Stimulated activated CD4-positive, alpha-beta T cell treated with anti-CD3 and anti-CD28 coated beads, TNF-alpha, amount 100 ng/mL, for 24 hours (primary cell): ENCODE measurements at regions not wholly inside any gene's neighbourhood (a gene's known extent, or its start where the extent isn't known, plus 50 kb on each side); places are given as distances from the start of the nearest gene placed in this dataset.

Source experiments
- DNase-seq, 3 experiments: peaks; one replicate each; pipeline ENCODE4 v3.0.0-alpha.2; 2020; ENCODE audit warnings: low read depth in 3 of 3

DNA sequence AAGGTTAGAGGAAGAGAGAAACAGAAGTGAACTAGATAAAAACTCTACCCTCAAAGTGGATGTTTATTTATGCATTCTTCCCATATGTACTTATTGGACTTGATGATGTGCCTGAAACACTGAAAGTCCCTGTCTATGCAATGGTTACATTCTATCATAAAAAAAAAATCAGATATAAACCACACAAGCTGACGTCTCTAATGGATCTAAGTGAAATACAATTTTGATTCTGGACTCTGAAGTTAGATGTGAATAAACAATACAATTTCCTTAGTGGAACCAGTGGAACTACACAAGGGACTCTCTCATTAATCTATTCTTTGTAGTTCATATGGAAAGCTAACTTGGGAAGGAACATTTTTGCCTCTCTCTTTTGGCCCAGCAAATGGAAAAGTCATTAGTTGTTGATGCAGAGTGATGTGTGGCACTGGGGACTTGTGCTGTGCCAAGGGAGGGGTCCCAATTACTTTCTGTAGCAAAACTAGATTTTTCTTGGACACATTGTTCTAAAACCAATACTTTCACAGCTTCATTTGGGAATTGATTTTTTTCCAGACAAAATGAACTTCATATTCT is 376.8 kb downstream of the TRIB2 start:
- no peak for DNase-seq

DNA sequence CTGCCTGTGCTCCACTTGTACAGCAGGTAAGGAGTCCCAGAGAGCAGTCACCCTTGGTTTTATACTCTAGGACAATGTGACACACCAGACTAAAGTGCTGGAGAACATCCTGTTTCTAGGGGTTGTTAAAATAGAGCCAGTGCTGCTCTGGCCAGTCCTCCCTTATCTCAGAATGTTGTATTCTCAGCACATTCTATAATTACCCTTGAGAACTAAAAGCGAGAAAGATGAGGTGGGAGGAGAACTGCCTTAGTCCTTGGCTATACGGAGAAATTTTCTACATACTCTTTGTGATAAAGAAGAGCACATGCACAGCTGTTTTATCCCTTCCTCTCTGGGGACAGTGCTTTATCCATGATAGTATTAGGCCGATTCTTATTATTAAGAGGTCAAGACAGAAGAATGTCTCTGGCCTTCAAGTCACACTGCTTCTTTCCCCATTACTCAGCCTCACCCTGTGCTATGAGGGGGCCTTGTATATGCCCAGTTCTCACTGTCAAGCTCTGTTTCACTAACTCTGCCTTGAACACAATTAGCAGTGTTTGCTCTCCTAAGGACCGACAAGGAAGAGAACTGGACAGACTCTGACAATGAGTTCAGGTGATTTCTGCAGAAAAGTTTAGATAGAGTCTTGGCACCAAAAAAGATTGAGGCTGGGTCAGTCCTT is 385.8 kb downstream of the TRIB2 start:
- no peak for DNase-seq

DNA sequence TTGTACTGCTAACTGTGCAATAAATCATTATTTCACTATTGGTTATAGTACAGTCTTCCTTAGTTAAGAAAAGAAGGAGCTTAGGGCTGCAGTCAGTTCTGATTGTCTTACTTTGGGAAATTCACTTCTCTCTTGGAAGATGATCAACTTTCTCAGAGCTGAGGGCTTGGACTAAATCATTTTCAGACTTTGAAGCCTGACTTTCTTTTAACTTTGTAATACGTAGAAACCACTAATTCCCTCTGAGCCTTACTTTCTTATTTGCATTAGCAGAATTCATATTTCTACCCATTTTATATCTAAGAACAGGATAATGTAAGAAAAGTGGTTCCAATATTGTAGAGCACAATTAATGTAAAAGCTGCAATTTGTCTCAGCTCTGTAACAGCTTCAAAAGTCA is 386.4 kb downstream of the TRIB2 start:
- DNase-seq: no peak

DNA sequence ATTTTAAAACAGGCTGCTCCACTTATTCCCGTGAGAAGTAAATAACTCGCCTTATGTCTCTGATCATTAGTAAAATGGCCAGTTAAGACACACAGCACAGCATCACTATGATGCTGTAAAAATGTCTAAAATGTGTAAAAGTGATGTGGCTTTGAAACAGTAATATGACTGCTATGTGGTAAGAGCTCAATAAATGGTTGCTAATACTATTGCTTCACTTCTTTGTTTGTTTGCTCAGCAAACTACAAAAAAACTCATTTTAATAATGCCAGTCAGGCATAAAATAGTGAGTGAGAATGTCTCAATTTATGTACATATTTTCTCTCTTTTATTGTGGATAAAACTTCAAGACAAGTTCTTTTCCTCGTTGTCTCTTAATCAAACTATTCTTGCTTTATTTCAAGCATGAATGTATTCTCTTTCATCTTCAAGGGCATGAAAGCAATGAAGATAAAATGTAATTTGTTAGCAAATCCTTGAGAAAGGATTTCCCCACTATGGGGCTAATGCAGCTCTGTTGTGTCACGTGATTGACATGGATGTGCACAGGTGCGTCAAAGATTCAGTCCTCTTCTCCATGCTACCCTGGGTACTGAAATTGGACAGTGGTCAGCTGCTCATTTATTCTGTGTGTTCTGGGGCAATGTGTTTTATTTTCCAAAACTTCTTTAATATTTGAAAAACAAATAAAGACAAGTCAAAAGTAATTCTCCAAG is 387.2 kb downstream of the TRIB2 start:
- DNase-seq: no peak

DNA sequence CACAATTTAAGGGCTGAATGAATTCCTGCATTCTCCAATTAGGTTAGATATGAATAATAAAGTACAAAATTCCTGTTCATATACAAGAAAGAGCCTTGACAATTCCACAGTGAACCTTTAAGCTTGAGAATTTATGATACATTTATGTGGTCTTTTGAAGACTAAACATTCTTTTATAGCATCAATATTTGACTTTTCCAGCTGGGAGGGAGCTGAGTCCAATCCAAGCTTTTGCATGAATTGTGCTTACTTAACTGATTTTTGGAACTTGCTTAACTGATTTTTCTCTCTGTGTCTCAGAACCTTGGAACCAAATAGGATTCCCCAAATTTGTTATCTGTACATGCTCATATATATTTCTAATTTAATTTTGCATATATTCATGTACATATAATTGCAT is 388.0 kb downstream of the TRIB2 start:
- no peak for DNase-seq

DNA sequence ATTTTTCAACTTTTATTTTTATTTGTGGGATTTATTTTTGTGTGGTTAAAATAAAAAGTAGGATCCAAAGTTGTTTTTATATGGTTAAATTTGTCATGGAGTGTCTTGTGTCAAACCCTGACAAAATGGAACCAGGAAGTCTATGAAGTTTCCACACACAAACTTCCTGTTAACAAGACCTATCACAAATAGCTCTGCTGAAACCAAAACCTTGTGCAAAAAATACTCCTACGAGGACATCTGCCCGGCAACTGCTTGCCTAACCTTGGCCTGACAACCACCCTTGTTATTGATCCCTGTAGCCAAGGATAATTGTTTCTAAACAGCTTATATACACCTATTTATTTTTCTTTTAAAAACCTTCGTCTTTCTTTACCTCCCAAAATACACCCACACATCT is 389.6 kb downstream of the TRIB2 start:
- DNase-seq: no peak

DNA sequence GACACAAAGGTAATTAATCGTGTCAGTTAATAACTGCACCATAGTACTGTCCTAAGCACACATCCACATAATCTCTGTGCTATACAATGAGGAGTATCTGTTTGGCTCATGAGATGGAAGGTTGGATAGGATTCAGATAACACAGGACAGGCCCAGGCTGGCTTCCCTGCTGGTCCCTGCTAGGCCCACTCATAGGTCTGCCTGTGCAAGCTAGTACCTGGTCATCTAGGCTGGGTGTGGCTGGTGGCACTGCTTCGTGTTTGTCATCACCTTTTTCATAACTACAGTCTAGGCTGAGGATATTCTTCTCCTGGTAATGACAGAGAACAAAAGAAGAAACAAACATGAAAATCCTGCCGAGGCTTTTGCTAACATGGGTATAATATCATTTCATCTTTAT is 392.8 kb downstream of the TRIB2 start:
- DNase-seq: no peak

DNA sequence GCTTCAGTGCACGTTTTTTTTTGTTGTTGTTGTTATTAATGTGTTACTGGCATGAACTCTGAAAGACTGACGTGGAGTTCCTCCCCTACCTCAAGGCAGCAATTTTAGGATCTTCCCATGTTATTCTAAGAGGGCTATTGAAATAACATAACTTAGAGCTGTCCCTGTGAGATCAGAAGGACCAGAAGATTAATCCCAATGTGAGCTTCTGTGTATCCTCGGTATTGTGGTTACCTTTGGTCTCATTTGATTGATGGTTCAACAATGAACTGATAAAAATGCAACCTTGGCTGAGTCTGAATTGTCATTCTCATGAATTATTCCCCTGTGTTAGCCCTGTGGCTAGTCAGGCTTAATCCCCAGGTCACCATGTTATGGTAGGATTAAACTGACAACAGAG is 394.1 kb downstream of the TRIB2 start:
- DNase-seq: no peak

DNA sequence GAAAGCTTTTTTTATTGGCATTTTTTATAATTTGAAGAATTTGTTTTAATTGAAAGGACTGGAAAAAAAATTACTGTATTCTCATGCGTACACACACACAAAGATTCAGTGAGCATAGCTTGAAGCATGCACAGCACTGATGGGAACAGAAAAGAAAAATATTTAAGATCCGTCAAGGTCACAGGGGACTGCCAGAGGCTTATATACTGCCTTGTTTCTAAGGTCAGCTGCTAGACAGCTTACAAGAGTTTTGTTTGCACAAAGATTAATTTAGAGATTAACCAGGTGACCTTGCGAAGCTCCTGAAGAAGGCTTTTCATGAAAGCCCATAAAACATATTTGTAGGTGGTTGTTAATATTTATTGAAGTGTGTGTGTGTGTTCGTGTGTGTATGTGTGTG is 396.3 kb downstream of the TRIB2 start:
- no peak for DNase-seq

DNA sequence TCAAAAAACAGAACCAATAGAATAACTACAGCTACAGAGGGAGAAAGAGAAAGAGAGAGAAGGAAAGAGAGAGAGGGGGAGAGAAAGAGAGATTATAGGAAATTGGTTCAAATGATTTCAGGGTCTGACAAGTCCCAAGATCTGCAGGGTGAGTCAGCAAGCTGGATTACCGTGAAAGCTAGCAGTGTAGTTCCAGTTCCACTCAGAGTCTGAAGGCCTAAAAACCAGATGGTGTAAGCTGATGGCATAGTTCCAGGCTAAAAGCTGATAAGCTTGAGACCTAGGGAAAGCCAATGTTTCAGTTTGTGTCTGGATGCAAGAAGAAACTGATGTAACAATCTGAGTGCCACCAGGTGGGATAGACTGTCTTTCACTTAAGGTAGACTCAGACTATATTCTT is 397.7 kb downstream of the TRIB2 start:
- DNase-seq: no peak

DNA sequence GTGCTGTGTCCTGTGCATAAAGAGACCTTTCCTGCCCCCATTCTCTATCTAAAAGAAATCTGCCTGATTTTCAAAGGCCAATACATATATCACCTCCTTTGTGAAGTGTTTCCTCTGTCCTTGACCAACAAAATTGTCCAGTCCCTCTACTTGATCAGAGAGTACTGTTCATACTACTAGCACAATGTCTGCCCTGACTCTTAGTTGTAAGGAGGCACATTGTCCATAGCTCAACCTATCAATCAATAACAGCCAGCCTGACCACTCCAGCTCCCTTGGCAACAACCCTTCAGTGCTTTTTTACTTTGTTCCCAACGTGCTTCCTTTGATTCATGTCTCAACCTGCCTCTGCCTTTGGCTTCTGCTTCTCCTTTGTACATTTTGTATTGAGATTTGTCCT is 398.9 kb downstream of the TRIB2 start:
- no peak for DNase-seq

DNA sequence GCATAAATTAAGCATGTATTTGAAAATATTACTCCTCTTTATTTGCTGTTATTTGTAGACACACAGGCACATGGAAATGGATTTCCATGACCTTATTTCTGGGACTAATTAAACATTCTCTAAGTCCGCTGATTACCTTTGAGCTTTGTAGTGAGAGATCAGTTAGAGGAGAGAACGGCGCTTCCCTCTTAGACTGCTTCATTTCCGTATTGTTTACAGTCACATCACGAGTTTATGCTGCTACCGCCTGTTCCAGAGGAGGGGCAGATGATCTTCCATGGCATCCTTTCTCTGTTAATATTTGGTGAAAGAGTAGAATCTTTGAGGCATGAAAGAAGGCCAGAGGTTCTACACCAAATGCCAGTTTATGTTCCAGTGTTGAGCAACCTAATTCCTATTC is 404.4 kb downstream of the TRIB2 start:
- no peak for DNase-seq

DNA sequence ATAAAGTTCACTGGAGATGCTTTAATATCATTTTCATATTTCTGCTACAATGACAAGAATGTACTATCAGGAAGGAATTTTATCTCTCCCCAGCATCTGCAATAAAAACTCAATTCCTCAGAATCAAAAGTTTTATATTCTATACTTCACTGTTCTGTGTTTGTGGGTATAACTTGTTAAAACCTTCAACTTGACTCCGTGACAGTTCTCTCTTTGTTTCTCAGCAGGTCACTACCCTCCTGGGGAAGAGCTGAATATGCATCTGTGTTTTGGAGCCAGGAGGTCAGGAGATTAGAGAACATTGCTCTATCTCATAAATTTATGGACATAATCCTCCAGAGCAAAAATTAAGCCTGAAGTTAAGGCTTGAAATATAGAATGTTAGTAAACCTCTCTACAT is 411.4 kb downstream of the TRIB2 start:
- DNase-seq: no peak

DNA sequence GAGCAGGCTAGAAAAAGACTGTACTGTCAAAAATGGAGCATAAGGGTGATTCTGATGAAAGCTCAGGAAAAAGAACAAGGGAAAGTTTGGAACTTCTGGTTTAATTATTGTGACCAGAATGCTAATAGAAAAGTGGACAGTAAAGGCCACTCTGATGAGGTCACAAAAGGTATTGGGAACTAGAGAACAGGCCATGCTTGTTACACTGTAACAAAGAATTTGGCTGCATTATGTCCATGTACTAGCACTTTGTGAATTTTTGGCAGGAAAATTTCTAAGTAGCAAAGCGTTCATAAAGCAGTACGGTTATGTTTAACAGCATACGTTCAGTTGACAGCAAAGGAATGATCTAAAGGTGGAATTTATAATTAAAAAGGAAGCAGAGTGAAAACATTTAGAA is 418.6 kb downstream of the TRIB2 start:
- DNase-seq: no peak

DNA sequence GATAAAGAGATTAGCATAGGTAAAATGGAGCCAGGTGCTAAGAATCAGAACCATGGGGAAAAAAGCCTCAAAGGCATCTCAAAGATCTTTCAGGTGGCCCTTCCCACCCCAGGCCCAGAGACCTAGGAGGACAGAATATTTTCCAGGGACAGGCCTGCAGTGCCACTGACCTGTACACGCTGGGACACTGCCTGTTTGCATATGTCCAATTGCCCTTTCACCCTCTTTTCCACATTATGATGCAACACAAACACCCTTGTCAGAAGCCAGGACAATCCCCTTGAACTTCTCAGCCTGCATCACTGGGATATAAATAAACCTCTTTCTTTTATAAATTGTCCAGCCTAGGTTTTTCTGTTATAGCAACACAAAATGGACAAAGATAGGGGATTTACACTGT is 419.1 kb downstream of the TRIB2 start:
- DNase-seq: no peak

DNA sequence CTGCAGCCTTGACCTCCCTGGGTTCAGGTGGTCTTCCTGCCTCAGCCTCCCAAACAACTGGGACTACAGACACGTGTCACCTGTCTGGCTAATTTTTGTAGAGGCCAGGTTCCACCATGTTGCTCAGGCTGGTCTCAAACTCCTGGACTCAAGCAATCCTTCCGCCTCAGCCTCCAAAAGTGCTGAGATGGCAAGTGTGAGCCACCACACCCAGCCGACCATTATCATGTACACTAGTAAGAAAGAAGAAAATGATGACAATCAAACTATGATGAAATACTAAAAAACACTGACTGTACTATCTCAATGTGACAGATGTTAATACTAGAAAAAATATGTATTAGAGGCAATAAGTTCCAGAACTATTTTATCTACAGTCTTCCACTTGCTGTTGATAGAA is 420.9 kb downstream of the TRIB2 start:
- DNase-seq: no peak

DNA sequence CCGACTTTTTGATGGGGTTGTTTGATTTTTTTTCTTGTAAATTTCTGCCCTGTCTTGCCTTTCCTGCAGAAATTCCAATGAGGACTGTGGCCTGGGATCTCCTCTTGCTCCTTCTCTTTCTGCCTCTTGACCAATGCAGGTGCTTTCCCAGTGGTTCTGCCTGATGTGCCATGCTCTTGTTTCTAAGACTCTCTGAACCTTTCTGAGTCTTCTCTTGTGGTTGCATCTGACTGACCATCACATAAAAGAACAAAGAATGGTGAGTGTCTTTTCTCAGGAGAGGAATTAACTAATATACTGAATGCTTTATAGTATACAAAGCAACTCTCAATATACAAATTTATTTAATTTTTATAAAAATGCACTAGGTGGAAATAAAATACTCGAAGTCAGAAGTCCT is 424.6 kb downstream of the TRIB2 start:
- DNase-seq: no peak

DNA sequence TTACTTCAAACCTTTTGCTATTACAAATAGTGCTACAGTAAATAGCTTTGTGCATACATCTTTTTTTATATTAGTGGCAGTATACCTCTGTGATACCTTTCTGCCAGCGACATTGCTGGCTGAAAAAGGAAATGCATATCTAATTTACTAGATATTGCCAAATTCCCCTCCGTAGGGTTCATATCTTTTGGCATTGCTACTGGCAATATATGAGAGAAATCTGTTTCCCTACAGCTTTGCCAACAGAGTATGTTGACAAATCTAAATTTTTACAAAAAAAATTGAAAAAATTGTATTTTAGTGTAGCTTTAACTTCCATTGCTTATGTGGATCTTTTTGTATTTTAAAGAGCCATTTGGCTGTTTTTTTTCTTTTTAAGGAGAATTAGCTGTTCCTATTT is 426.7 kb downstream of the TRIB2 start:
- no peak for DNase-seq

DNA sequence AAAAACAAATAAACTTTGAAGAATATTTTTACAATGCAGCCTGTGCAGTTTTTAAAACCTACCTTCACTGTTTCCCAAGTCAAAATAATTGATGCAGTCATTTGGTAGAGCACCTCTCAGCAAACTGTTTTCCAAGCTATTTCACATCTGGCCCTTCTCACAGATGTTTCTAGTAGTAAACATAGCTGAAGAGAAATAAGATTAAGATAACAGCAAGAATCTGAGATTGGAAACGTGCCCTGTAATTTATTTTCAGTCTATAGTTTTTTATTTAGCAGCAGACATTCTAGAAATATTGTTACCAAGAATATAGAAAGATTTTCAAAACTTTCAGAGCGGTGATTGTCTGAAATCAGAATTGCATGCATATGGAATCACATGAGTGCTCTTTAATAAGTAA is 440.2 kb downstream of the TRIB2 start:
- DNase-seq: no peak

DNA sequence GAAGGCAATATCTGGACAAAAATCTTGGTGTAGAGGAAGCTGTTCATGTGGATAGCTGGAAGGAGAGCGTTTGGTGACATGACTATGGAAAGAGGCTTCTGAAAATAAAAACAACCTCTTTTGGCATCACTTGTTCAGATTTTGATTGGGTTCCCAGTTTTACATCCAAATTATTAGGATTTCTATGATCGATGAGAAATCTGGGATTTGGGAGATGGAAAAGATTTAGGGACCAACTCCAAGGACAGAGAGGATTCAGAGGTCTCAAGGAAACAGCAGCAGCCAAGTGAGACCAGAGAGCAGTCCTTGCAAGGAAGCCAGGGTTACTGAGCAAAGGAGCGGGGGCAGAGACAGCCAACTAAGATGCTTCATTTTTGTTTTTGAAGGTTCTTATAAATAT is 441.7 kb downstream of the TRIB2 start:
- no peak for DNase-seq

DNA sequence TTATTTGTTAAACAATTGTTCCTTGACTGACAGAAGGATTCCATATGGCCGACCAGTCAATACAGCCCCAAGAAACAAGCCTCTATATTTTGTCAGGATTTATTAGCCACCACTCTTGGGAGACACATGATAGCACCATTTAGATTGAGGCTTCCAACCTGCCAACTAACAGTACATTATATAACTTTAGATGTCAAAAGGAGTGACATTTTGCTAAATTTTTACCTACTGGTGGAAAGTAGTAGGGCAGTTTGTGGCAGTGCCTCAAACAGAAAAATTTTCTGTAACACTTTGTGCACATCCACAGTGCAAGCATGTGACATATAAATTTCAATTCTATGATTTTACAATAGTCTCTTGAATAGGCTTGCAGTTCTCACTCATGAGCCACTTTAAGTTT is 464.0 kb downstream of the TRIB2 start:
- no peak for DNase-seq

DNA sequence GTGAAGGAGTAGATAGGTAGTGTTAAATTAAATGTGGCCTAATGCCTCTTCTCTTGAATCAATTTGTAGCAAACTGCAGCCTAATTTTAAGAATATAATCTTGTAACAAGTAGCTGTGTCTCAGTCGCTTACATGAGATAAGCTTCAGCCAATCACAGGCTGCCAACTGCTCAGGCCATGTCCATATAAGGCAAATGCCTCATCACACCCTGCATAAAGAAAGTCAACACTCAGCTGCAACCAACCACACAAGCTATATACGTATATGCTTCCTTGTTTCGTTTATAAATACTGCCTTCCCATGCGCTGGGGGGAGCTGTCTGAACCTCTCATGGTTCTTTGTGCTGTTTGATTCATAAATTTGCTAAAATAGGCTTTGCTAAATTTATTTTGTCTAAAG is 476.3 kb downstream of the TRIB2 start:
- no peak for DNase-seq

DNA sequence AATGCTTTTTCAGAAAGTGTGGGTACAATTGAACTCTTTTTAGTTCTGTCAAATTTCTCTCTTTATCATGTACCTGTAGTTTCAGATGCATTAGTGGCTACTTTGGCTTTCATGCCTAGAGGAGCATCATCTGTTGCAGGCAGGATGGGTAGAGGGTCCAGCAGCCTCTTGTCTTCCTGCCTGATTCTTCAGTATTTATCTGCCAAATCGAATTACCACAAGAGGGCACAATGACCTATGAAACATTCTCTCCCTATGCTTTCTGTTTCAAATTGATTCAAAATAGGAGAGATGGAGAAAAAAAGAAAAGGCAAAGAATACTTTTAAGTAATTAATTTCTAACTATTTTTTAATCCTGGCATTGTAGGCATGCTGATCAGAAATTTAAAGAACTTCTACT is 477.2 kb downstream of the TRIB2 start:
- DNase-seq: no peak

DNA sequence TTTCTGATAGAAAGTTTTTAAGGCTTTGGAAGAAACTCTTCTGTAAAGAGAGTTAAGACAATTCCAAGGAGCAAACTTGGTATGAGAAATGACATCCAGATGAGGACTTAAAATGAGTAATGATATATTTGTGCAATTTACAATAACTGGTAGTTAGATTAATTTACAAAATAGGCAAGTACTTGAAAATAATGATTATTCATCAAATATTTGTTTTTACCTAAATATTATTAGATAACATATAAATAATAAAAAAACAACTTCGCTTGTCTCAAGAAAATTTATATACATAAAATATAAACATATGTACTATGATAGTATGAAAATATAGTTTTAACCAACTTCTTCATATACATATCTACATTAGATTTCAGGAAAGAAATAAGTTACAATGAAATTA is 478.5 kb downstream of the TRIB2 start:
- DNase-seq: no peak
